ENCODE measurements at regions not wholly inside any gene's neighbourhood (a gene's known extent, or its start where the extent isn't known, plus 50 kb on each side); places are given as distances from the start of the nearest gene placed in this dataset.

DNA sequence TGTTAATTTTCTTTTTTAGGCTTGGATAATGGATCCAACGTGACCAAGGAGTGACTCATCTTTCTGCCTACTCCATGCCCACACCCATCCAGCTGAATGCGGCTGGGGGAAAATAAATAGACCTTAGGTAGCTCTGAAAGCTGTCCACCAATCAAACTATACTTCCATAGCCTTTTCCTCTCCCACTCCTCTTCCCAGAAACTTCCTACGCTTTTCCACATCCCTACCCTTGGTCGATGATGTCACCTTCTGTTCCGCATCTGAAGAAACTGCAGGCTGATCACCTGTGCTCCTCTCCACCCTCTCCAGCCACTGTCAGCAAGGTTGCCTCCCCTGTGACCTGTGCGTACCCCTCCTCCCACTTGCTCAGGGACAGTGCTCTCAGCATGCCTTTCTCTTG is 359.8 kb upstream of the KLF6 start:
- H3K27ac Mint-ChIP-seq: no peak overlapping the region; a peak in 1 of 7 replicates
- Histone ChIP-seq H2BK12ac (ENCODE audit: insufficient read length, low read depth, low read length) (no peak overlapping the region), H3K14ac (ENCODE audit: insufficient read depth, low read length) (no peak overlapping the region), H3K18ac (ENCODE audit: insufficient read length, low read depth, low read length) (no peak overlapping the region), H3K4me2 (ENCODE audit: insufficient read depth, insufficient read length, low read length) (no peak overlapping the region), H4K5ac (ENCODE audit: insufficient read length, low read depth, low read length) (no peak overlapping the region), H3K4ac (ENCODE audit: low read depth, low read length) (no peak overlapping the region), H2AK5ac (ENCODE audit: insufficient read length, low read length) (no peak overlapping the region), H2BK20ac (ENCODE audit: low read depth, low read length, poor library complexity, severe bottlenecking) (no peak overlapping the region), H2BK5ac (ENCODE audit: insufficient read length, low read length) (no peak overlapping the region), H3K27ac (ENCODE audit: insufficient read length, low read depth, low read length) (no peak overlapping the region), H2AFZ (ENCODE audit: low read length) (no peak overlapping the region), H3K9me3 (ENCODE audit: control insufficient read depth, low read depth, low read length) (no peaks in the 10 kb centered on the region), H2BK120ac (ENCODE audit: low read depth, low read length, poor library complexity, severe bottlenecking) (no peak overlapping the region), H3T11ph (ENCODE audit: low read length) (no peak overlapping the region), H3K56ac (ENCODE audit: insufficient read length, low read depth, low read length) (no peak overlapping the region), H3K9ac (ENCODE audit: extremely low read depth, insufficient read length, low read length) (no peak overlapping the region), H3K23ac (ENCODE audit: insufficient read length, low read depth, low read length) (no peak overlapping the region), H3K4me1 (ENCODE audit: insufficient read depth, low read length) (no peaks in the 10 kb centered on the region), H3K23me2 (ENCODE audit: insufficient read length, low read depth, low read length, poor library complexity, severe bottlenecking) (no peaks in the 10 kb centered on the region), H3K27me3 (ENCODE audit: insufficient read depth, low read length) (no peaks in the 10 kb centered on the region), H2BK15ac (ENCODE audit: low read depth, low read length) (no peak overlapping the region), H4K8ac (replicated peaks; ENCODE audit: insufficient read length, low read depth, low read length) (no peak overlapping the region), H3K79me1 (ENCODE audit: insufficient read depth, low read depth, low read length, poor library complexity, severe bottlenecking) (no peaks in the 10 kb centered on the region), H3K79me2 (ENCODE audit: insufficient read depth, low read length) (no peaks in the 10 kb centered on the region), H4K20me1 (ENCODE audit: control insufficient read depth, insufficient read depth, insufficient read length) (no peaks in the 10 kb centered on the region), H4K91ac (ENCODE audit: insufficient read length, low read depth, low read length) (no peak overlapping the region)
- H3K4me3 Mint-ChIP-seq: no peak overlapping the region
- no peak for TF ChIP-seq CTCF (conservative IDR thresholded peaks at IDR 0.05)
- H3K4me1 Mint-ChIP-seq: peaks cover 5% of the 10 kb centered on the region in 2 experiments
- no peak for DNase-seq
- WGBS (ENCODE audit: extremely low coverage, insufficient read length, low lambda C conversion rate): no CpG with 5 or more reads among the region's 6 CpGs
- H3K9me3 Mint-ChIP-seq: peaks cover 20 to 24% of the 10 kb centered on the region in 2 experiments
- H3K36me3 Mint-ChIP-seq (ENCODE audit: insufficient read depth in 1 of 3, low read depth in 3 of 3): peaks cover 12 to 18% (median 13%) of the 10 kb centered on the region in 3 experiments
- no peaks in the 10 kb centered on the region; the same call in 1 of the 2 replicates for H3K27me3 Mint-ChIP-seq (ENCODE audit: low read depth)
